ENCODE measurements at regions not wholly inside any gene's neighbourhood (a gene's known extent, or its start where the extent isn't known, plus 50 kb on each side); places are given as distances from the start of the nearest gene placed in this dataset.

- TF ChIP-seq CTCF (IDR thresholded peaks at IDR 0.05; ENCODE audit: control insufficient read depth, insufficient read depth, low read depth, low read length, missing control alignments): no peak
- H3K4me3 ChIP-seq (ENCODE audit: control insufficient read depth, low read depth, low read length): no peak overlapping the region
- DNase-seq (ENCODE audit: low read depth): no peak
Observed at GRCh38 chr3:178465260-178466180, 70.7 kb upstream of the KCNMB2 start.

- TF ChIP-seq CTCF (IDR thresholded peaks at IDR 0.05; ENCODE audit: control insufficient read depth, insufficient read depth, low read depth, low read length, missing control alignments): no peak
- H3K4me3 ChIP-seq (ENCODE audit: control insufficient read depth, low read depth, low read length): no peak overlapping the region
- no peak for DNase-seq (ENCODE audit: low read depth)
Observed at GRCh38 chr3:178472941-178473340, 63.3 kb upstream of the KCNMB2 start.

- no peak for TF ChIP-seq CTCF (IDR thresholded peaks at IDR 0.05; ENCODE audit: control insufficient read depth, insufficient read depth, low read depth, low read length, missing control alignments)
- H3K4me3 ChIP-seq (ENCODE audit: control insufficient read depth, low read depth, low read length): no peak overlapping the region
- no peak for DNase-seq (ENCODE audit: low read depth)
Observed at GRCh38 chr3:178474526-178474925, 61.7 kb upstream of the KCNMB2 start.

GRCh38 chr3:178475062-178475461, 61.2 kb upstream of the KCNMB2 start:
- no peak for TF ChIP-seq CTCF (IDR thresholded peaks at IDR 0.05; ENCODE audit: control insufficient read depth, insufficient read depth, low read depth, low read length, missing control alignments)
- no peak overlapping the region for H3K4me3 ChIP-seq (ENCODE audit: control insufficient read depth, low read depth, low read length)
- no peak for DNase-seq (ENCODE audit: low read depth)

GRCh38 chr3:178476886-178477285, 59.4 kb upstream of the KCNMB2 start:
- no peak for TF ChIP-seq CTCF (IDR thresholded peaks at IDR 0.05; ENCODE audit: control insufficient read depth, insufficient read depth, low read depth, low read length, missing control alignments)
- H3K4me3 ChIP-seq (ENCODE audit: control insufficient read depth, low read depth, low read length): no peak overlapping the region
- DNase-seq (ENCODE audit: low read depth): peak; percentile 3

GRCh38 chr3:178479446-178479845, 56.8 kb upstream of the KCNMB2 start:
- no peak for TF ChIP-seq CTCF (IDR thresholded peaks at IDR 0.05; ENCODE audit: control insufficient read depth, insufficient read depth, low read depth, low read length, missing control alignments)
- DNase-seq (ENCODE audit: low read depth): no peak
- H3K4me3 ChIP-seq (ENCODE audit: control insufficient read depth, low read depth, low read length): no peak overlapping the region
